Rectal smooth muscle tissue (tissue), 1 donor: ENCODE measurements at regions not wholly inside any gene's neighbourhood (a gene's known extent, or its start where the extent isn't known, plus 50 kb on each side); places are given as distances from the start of the nearest gene placed in this dataset.

Source experiments
- H3K27ac ChIP-seq: one replicate; pipeline ENCODE4 v1.7.0; 2013; ENCODE audit warnings: low read depth, low read length, inconsistent platforms
- H3K27me3 ChIP-seq: one replicate; pipeline ENCODE4 v1.7.0; 2013; ENCODE audit warnings: low read length; ENCODE audit not compliant: control insufficient read depth, insufficient read depth
- H3K36me3 ChIP-seq: one replicate; pipeline ENCODE4 v1.7.0; 2013; ENCODE audit warnings: low read length; ENCODE audit not compliant: control insufficient read depth, insufficient read depth
- H3K4me1 ChIP-seq: one replicate; pipeline ENCODE4 v1.7.0; 2013; ENCODE audit warnings: low read length; ENCODE audit not compliant: control insufficient read depth, insufficient read depth
- H3K4me3 ChIP-seq: one replicate; pipeline ENCODE4 v1.7.0; 2013; ENCODE audit warnings: low read length
- H3K9ac ChIP-seq: one replicate; pipeline ENCODE4 v1.7.0; 2013; ENCODE audit warnings: low read length

DNA sequence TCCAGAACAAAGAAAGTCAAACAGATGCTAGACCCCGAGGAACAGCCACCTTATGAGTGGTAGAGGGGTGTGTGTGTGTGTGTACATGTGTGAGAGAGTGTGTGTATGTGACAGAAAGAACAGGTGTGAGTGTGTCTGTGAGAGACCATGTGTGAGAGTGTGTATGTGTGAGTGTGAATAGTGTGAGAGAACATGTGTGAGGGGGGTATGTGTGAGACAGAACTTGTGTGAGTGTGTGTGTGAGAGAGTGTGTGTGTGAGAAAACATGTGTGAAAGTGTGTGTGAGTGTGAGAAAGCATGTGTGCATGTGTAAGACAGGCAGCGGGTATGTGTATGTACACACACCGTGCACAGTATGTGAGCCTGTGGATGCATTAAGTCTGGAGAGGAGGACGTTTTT, 214.3 kb downstream of the SP3 start:
- Histone ChIP-seq H3K27ac (no peak overlapping the region), H3K27me3 (no peaks in the 10 kb centered on the region), H3K4me1 (no peaks in the 10 kb centered on the region), H3K36me3 (no peaks in the 10 kb centered on the region), H3K9ac (no peak overlapping the region), H3K4me3 (no peak overlapping the region)

DNA sequence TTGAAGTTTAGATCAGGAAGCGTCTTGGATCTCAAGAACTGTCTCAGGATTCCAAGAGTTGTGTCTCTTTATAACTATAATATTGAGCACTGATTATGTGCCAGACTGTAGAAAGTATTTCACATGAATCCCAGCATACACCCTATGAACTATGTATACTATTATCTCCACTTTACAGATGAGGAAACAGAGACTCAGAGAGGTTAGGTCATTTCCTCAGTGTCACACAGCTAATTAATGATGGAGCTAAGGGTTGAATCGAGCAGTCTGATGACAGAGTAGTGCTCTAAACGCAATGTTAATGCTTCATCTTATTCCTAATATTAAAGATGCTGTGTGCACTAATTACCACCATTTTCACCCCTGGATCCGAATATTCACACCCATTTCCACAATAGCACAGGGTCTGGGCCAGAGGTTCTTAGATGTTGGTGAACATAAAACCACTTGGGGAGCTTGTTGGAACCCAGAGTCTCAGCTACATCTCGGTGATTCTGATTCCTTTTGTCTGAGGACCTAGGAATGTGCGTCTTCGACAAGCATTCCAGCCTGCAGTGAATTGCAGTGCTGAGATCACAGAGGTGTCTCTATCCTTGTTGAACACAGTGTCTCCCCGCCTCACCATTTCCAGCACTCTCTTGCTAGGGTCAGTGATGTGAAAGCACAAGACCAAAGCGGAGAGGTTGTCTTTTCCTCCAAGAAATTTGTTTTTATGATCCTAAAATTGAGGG, 213.8 kb downstream of the SP3 start:
- no peak overlapping the region for H3K9ac ChIP-seq
- H3K27ac ChIP-seq, result no peak overlapping the region
- H3K36me3 ChIP-seq, result no peaks in the 10 kb centered on the region
- no peaks in the 10 kb centered on the region for H3K27me3 ChIP-seq
- H3K4me1 ChIP-seq, result no peaks in the 10 kb centered on the region
- H3K4me3 ChIP-seq, result no peak overlapping the region

GRCh38 chr2:173752152-173752551, 213.0 kb downstream of the SP3 start:
- Histone ChIP-seq H3K27ac (no peak overlapping the region), H3K9ac (no peak overlapping the region), H3K4me1 (no peaks in the 10 kb centered on the region), H3K36me3 (no peaks in the 10 kb centered on the region), H3K4me3 (no peak overlapping the region), H3K27me3 (no peaks in the 10 kb centered on the region)

DNA sequence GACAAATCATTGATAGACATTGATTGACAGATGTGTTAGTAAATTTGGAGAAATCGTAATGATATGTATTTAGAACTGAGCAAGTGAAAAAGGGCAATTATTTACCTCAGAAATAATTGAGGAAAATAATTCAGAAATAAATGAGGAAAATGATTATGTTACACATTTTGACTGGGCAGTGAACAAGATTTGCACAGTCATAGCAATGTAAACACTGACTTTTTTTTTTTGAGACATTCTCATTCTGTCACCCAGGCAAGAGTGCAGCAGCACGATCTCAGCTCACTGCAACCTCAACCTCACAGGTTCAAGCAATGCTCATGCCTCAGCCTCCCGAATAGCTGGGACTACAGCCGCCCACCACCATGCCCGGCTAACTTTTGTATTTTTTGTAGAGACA, 211.7 kb downstream of the SP3 start:
- no peaks in the 10 kb centered on the region for H3K36me3 ChIP-seq
- no peak overlapping the region for H3K4me3 ChIP-seq
- H3K27ac ChIP-seq, result no peak overlapping the region
- no peak overlapping the region for H3K9ac ChIP-seq
- no peaks in the 10 kb centered on the region for H3K27me3 ChIP-seq
- H3K4me1 ChIP-seq, result no peaks in the 10 kb centered on the region

- Histone ChIP-seq H3K4me1 (no peaks in the 10 kb centered on the region), H3K36me3 (no peaks in the 10 kb centered on the region), H3K9ac (no peak overlapping the region), H3K27me3 (no peaks in the 10 kb centered on the region), H3K27ac (no peak overlapping the region), H3K4me3 (no peak overlapping the region)
These were observed 211.0 kb downstream of the SP3 start for GRCh38 chr2:173754165-173754564.

GRCh38 chr2:173754837-173755236, 210.3 kb downstream of the SP3 start:
- Histone ChIP-seq H3K9ac (no peak overlapping the region), H3K36me3 (no peaks in the 10 kb centered on the region), H3K27ac (no peak overlapping the region), H3K4me3 (no peak overlapping the region), H3K27me3 (no peaks in the 10 kb centered on the region), H3K4me1 (no peaks in the 10 kb centered on the region)

GRCh38 chr2:173755798-173756197, 209.4 kb downstream of the SP3 start:
- H3K9ac ChIP-seq, result no peak overlapping the region

GRCh38 chr2:173759959-173760358, 205.2 kb downstream of the SP3 start:
- H3K27ac ChIP-seq, result no peak overlapping the region
- H3K27me3 ChIP-seq, result no peaks in the 10 kb centered on the region
- H3K4me3 ChIP-seq, result no peak overlapping the region

More at GRCh38 chr2:173755798-173756197, 209.4 kb downstream of the SP3 start:
- H3K27me3 ChIP-seq, result no peaks in the 10 kb centered on the region
- H3K4me3 ChIP-seq, result no peak overlapping the region
- no peak overlapping the region for H3K27ac ChIP-seq
- H3K4me1 ChIP-seq, result no peaks in the 10 kb centered on the region
- H3K36me3 ChIP-seq, result no peaks in the 10 kb centered on the region

DNA sequence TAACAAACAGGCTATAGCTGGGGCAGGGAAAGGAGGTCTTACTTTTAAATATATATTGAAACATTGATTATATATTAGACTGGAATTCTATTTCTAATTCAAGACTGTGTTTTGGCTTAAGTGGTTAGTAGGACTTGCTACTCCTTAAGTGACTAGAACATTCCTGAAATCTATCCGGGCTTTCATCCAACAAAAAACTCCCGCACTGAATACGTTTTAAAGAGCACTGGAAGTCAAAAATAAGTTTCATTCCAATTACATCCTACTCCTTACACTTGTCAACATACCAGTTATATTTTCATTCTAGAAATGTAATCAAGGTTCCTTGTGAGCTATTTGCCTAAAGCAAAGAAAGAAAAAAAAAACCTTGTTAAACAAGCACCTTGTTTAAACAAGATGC, 204.6 kb downstream of the SP3 start:
- no peak overlapping the region for H3K27ac ChIP-seq
- no peak overlapping the region for H3K9ac ChIP-seq
- no peaks in the 10 kb centered on the region for H3K36me3 ChIP-seq

More at GRCh38 chr2:173759959-173760358, 205.2 kb downstream of the SP3 start:
- Histone ChIP-seq H3K4me1 (no peaks in the 10 kb centered on the region), H3K9ac (no peak overlapping the region), H3K36me3 (no peaks in the 10 kb centered on the region)

GRCh38 chr2:173761603-173762119, 203.5 kb downstream of the SP3 start:
- H3K9ac ChIP-seq, result no peak overlapping the region
- no peaks in the 10 kb centered on the region for H3K27me3 ChIP-seq
- no peaks in the 10 kb centered on the region for H3K4me1 ChIP-seq
- H3K27ac ChIP-seq, result no peak overlapping the region
- H3K36me3 ChIP-seq, result no peaks in the 10 kb centered on the region
- no peak overlapping the region for H3K4me3 ChIP-seq

More for the DNA sequence above, 204.6 kb downstream of the SP3 start:
- Histone ChIP-seq H3K4me1 (no peaks in the 10 kb centered on the region), H3K4me3 (no peak overlapping the region), H3K27me3 (no peaks in the 10 kb centered on the region)

DNA sequence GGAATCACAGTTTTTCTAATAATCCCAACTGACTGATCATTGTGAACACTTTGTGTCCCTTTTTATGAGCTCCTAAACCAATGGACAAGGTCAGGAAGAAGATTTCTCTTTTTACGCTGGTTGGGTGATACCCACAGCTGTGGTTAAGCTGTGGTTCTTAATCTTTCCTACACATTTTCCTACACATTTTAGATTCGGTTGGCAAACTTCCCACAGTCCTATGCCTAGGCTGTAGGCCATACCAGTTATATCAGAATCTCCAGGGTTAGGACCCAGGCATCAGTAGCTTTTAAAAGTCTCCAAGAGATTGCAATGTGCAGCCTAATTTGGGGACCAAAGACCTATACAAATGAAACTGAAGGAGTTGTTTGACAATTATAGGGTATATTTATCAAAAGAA, 203.0 kb downstream of the SP3 start:
- no peaks in the 10 kb centered on the region for H3K4me1 ChIP-seq
- no peaks in the 10 kb centered on the region for H3K36me3 ChIP-seq
- H3K27me3 ChIP-seq, result no peaks in the 10 kb centered on the region

GRCh38 chr2:173762864-173763263, 202.3 kb downstream of the SP3 start:
- Histone ChIP-seq H3K27ac (no peak overlapping the region), H3K27me3 (no peaks in the 10 kb centered on the region), H3K36me3 (no peaks in the 10 kb centered on the region), H3K4me1 (no peaks in the 10 kb centered on the region), H3K4me3 (no peak overlapping the region), H3K9ac (no peak overlapping the region)

More for the DNA sequence above, 203.0 kb downstream of the SP3 start:
- Histone ChIP-seq H3K9ac (no peak overlapping the region), H3K4me3 (no peak overlapping the region), H3K27ac (no peak overlapping the region)

DNA sequence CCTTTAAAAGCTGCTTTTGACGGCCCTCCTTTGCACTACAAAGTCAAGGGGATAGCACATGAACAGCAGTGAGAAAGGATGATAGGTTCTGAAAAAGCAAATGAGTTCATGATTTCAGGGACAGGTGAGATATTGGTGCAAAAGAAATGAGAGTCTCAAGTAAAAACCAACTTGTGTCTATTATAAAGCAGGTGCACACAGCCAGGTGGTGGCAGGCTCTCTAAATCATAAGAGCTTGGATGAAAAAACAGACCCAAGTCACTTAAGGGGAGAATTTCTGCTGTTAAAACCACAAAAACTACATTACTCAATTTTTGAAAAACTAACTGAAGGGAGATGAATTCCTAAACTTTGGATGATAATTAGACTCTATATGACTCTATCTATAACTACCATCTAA, 201.5 kb downstream of the SP3 start:
- no peak overlapping the region for H3K27ac ChIP-seq
- H3K4me3 ChIP-seq, result no peak overlapping the region
- H3K9ac ChIP-seq, result no peak overlapping the region
- no peaks in the 10 kb centered on the region for H3K4me1 ChIP-seq
- H3K27me3 ChIP-seq, result no peaks in the 10 kb centered on the region
- H3K36me3 ChIP-seq, result no peaks in the 10 kb centered on the region
